Coronary artery (tissue), 2 donors: ENCODE measurements at regions not wholly inside any gene's neighbourhood (a gene's known extent, or its start where the extent isn't known, plus 50 kb on each side); places are given as distances from the start of the nearest gene placed in this dataset.

Experiments
- DNase-seq: peaks from one replicate; pipeline ENCODE4 v3.0.0-alpha.2; 2017; ENCODE audit warnings: low spot score
- H3K27ac ChIP-seq, 2 donors: fragments of 200-600 bp; sonication (generic); one replicate each; pipeline ENCODE4 v1.5.1; 2016 to 2019
- H3K4me3 ChIP-seq: fragments of 200-600 bp; sonication (generic); 2 replicates; pipeline ENCODE4 v1.5.1; 2016; ENCODE audit warnings: mild to moderate bottlenecking, moderate library complexity
- TF ChIP-seq, protein P1 (sequence below): fragments of 200-600 bp; sonication (generic); IDR thresholded peaks from one replicate; pipeline ENCODE4 v1.5.1; 2019; ENCODE audit warnings: antibody characterized with exemption

DNA sequence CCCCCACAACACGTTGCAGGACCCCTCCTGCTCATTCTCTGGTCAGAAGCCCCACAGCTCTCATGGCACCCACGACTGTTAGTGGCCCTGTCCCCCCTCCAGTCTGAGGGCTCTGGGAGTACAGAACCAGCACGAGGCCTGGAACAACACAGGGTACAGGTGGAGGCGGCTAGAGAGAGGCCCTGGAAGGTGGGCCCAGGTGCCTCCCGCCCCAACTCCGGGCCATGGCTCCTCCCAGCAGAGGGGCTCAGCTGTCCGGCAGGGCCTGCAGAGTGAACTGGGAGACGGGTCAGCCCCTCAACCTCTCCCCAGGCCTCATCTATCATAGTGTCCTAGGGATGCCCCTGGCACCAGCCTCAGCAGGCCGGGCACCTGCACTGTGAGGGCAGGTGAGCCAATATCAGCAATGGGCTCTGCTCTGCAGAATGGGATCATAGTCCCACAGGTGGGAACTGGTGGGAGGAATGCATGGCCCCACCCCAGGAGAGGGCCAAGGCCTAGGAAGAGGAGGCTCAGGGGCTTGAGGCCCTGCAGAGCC lies 58.6 kb downstream of the BARX1 start:
- peak; percentile 46 for DNase-seq
- TF ChIP-seq, protein P1, sequence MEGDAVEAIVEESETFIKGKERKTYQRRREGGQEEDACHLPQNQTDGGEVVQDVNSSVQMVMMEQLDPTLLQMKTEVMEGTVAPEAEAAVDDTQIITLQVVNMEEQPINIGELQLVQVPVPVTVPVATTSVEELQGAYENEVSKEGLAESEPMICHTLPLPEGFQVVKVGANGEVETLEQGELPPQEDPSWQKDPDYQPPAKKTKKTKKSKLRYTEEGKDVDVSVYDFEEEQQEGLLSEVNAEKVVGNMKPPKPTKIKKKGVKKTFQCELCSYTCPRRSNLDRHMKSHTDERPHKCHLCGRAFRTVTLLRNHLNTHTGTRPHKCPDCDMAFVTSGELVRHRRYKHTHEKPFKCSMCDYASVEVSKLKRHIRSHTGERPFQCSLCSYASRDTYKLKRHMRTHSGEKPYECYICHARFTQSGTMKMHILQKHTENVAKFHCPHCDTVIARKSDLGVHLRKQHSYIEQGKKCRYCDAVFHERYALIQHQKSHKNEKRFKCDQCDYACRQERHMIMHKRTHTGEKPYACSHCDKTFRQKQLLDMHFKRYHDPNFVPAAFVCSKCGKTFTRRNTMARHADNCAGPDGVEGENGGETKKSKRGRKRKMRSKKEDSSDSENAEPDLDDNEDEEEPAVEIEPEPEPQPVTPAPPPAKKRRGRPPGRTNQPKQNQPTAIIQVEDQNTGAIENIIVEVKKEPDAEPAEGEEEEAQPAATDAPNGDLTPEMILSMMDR: no peak
- Histone ChIP-seq H3K4me3 (no peak overlapping the region), H3K27ac (no peak overlapping the region)

DNA sequence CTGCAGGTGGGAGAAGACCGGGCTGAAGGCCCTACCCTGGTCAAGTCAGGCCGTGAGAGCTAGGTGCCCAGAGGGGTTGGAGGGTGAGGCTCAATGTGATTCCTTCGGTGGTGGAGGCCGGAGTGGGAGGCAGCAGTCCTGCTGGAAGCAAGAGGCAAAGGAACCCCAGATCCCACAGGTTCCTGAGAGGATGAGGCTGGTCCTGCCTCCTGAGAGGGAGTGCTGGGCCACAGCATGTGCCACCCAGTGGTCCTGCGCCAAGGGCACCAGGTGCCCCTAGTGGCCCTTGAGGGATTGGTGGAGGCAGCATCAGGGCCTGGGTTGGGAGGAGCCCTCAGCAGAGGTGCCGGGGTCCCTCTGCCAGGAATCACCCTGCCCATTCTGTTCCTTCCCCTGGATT lies 59.1 kb downstream of the BARX1 start:
- Histone ChIP-seq H3K27ac (no peak overlapping the region), H3K4me3 (no peak overlapping the region)
- no peak for DNase-seq
- TF ChIP-seq, protein P1: no peak

DNA sequence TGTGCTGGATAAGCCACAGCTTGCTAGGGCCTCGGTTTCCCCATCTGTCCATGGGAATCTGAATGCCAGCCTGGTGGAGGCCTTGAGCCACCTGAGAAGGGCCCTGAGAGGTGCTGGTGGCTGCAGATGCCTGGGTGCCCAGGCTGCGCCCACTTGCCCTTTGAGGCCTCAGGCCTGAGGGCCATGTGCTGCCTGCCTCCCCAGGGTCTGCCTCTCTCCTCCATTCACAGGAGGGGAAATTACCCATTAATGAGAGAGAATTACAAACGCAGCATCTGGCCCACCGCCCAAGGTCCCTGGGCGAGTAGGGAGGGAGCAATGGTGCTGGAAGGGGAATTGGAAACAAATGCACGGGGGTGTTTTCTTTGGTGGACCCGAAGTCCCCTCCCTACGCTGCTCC lies 59.6 kb downstream of the BARX1 start:
- H3K27ac ChIP-seq: no peak overlapping the region
- no peak for DNase-seq
- H3K4me3 ChIP-seq: no peak overlapping the region
- TF ChIP-seq, protein P1: no peak

DNA sequence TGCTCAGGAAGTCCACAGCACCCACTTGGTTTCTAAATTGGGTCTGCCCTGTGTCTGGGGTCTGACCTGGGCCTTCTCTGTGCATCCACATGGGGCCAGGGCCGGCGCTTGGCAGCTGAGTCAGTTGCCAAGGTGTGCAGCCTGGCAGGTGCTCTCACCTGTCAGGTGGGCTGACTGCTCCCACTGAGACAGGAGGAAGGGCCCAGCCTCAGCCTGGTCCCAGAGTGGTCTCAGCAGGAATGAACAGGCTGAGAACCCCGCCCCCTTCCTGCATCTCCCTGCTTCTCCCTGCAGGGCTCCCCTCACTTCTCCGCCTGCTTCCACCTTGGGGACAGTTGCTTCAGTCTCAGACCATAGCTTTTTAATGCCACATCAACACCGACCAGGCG lies 60.5 kb downstream of the BARX1 start:
- Histone ChIP-seq H3K4me3 (no peak overlapping the region), H3K27ac (no peak overlapping the region)
- DNase-seq: no peak

DNA sequence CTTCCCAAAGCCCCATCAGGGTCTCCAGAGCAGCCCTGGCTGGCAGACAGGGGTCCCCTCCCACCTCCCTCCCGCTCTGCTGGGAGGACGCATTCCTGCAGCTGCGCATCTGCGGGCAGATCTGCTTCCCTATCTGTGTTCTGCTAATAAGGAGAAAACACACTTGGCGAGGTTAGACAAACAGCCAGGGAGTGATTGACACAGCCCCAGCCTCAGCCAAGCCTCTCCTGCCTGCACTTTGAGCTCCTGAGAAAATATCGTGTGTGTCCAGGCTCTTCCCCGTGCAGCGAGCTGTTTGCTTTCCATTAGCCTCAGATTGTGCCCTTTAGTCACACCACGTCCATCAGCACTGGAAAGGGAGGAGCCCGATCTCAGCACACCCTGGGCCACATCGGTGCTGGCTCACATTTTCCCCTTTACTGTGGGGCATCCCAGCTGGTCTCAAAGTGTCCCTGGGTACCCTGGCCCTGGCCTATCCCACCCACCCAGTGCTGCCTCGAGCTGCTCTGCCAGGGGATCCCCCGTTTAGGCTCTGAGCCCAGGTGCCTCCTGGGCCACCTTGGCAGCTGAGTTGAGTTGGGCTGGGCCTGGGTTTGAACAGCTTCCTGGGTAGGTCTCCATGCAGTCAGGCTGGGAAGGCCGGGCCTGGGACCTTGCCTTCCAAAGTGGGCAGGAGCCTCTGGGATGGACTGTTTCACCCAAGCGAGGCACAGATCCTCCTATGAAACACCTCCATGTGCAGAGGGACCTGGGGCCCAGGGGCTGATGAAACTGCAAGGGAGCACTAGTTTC lies 61.1 kb downstream of the BARX1 start:
- Histone ChIP-seq H3K27ac (no peak overlapping the region), H3K4me3 (no peak overlapping the region)
- DNase-seq: peak; percentile 64
- TF ChIP-seq, protein P1: no peak

More for the DNA sequence above, 60.5 kb downstream of the BARX1 start:
- TF ChIP-seq, protein P1: no peak

DNA sequence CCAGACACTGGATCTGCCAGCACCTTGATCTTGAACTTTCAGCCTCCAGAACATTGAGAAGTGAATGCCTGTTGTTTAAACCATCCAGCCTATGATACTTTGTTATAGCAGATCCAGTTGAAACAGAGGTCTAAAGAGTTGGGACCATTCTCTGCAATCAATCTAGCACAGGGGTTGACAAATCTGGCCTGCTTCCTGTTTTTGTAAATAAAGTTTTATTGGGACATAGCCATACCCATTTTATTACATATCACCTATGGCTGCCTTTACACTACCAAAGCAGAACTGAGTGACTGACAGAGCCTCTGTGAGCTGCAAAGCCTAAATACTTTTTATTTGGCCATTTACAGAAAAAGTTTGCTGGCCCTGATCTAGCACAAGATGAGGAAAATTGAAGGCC lies 62.0 kb downstream of the BARX1 start:
- no peak for DNase-seq
- no peak overlapping the region for H3K27ac ChIP-seq
- TF ChIP-seq, protein P1: no peak
- H3K4me3 ChIP-seq: no peak overlapping the region

DNA sequence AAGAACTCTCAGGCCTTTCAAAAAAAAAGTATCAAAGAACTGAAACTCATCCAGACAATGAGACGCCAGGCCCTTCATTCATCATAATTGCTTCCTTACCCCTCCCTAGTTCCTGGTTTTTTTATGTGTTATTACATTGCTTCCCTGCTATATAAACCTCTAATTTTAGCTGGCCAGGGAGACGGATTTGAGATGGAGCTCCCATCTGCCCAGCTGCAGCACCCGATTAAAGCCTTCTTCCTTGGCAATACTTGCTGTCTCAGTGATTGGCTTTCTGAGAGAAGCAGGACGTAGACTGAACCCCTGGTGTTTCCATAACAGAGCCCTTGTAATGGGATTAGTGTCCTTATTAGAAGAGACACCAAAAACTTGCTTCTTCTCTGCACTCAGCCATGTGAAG lies 62.4 kb downstream of the BARX1 start:
- TF ChIP-seq, protein P1: no peak

More for the DNA sequence above, 62.4 kb downstream of the BARX1 start:
- Histone ChIP-seq H3K4me3 (no peak overlapping the region), H3K27ac (no peak overlapping the region)
- no peak for DNase-seq
